Mesothelial cell of epicardium (in vitro differentiated cells): ENCODE measurements at regions not wholly inside any gene's neighbourhood (a gene's known extent, or its start where the extent isn't known, plus 50 kb on each side); places are given as distances from the start of the nearest gene placed in this dataset.

Experiments
- DNase-seq, 2 experiments: peaks; one replicate each; pipeline ENCODE4 v3.0.0; 2021; ENCODE audit warnings: low spot score in 2 of 2; ENCODE audit not compliant: unreplicated experiment in 2 of 2
- H3K27ac Mint-ChIP-seq: 2 replicates; pipeline ENCODE4 v1.8.0; 2021; ENCODE audit warnings: mixed read lengths
- H3K27me3 Mint-ChIP-seq: 2 replicates; pipeline ENCODE4 v1.8.0; 2021; ENCODE audit warnings: low read depth, mixed read lengths
- H3K36me3 Mint-ChIP-seq: 2 replicates; pipeline ENCODE4 v1.8.0; 2021; ENCODE audit warnings: mixed read lengths
- H3K4me1 Mint-ChIP-seq: 2 replicates; pipeline ENCODE4 v1.8.0; 2021; ENCODE audit warnings: mixed read lengths
- H3K4me3 Mint-ChIP-seq: 2 replicates; pipeline ENCODE4 v1.8.0; 2021; ENCODE audit warnings: mild to moderate bottlenecking, moderate library complexity, mixed read lengths
- H3K9me3 Mint-ChIP-seq: 2 replicates; pipeline ENCODE4 v1.8.0; 2021; ENCODE audit warnings: mixed read lengths
- CTCF ChIP-seq: fragments of 200-600 bp; sonication (generic); IDR thresholded peaks from one replicate; pipeline ENCODE4 v1.5.0; 2021; ENCODE audit warnings: antibody characterized with exemption; ENCODE audit not compliant: unreplicated experiment

GRCh38 chr15:72888211-72888610 lies 104.7 kb upstream of the ADPGK start:
- no peak for TF ChIP-seq CTCF
- peaks cover 41% of the 10 kb centered on the region for H3K27me3 Mint-ChIP-seq
- no peaks in the 10 kb centered on the region for H3K4me1 Mint-ChIP-seq
- H3K36me3 Mint-ChIP-seq = no peaks in the 10 kb centered on the region
- no peak overlapping the region for H3K4me3 Mint-ChIP-seq
- H3K27ac Mint-ChIP-seq = no peak overlapping the region
- H3K9me3 Mint-ChIP-seq = peaks cover 14% of the 10 kb centered on the region
- no peak for DNase-seq

GRCh38 chr15:72887376-72887775 lies 103.8 kb upstream of the ADPGK start:
- no peak for TF ChIP-seq CTCF
- H3K4me1 Mint-ChIP-seq = no peaks in the 10 kb centered on the region
- DNase-seq = no peak
- H3K9me3 Mint-ChIP-seq = peaks cover 21% of the 10 kb centered on the region
- H3K27me3 Mint-ChIP-seq = peaks cover 37% of the 10 kb centered on the region
- H3K27ac Mint-ChIP-seq = no peak overlapping the region
- no peak overlapping the region for H3K4me3 Mint-ChIP-seq
- peaks cover under 1% of the 10 kb centered on the region for H3K36me3 Mint-ChIP-seq

- Mint-ChIP-seq H3K36me3 (peaks cover 4% of the 10 kb centered on the region), H3K9me3 (peaks cover 36% of the 10 kb centered on the region), H3K27me3 (peaks cover 30% of the 10 kb centered on the region), H3K4me3 (no peak overlapping the region), H3K27ac (no peak overlapping the region), H3K4me1 (no peaks in the 10 kb centered on the region)
- TF ChIP-seq CTCF = no peak
- no peak for DNase-seq
These were observed 100.8 kb upstream of the ADPGK start for GRCh38 chr15:72884311-72884710.

DNA sequence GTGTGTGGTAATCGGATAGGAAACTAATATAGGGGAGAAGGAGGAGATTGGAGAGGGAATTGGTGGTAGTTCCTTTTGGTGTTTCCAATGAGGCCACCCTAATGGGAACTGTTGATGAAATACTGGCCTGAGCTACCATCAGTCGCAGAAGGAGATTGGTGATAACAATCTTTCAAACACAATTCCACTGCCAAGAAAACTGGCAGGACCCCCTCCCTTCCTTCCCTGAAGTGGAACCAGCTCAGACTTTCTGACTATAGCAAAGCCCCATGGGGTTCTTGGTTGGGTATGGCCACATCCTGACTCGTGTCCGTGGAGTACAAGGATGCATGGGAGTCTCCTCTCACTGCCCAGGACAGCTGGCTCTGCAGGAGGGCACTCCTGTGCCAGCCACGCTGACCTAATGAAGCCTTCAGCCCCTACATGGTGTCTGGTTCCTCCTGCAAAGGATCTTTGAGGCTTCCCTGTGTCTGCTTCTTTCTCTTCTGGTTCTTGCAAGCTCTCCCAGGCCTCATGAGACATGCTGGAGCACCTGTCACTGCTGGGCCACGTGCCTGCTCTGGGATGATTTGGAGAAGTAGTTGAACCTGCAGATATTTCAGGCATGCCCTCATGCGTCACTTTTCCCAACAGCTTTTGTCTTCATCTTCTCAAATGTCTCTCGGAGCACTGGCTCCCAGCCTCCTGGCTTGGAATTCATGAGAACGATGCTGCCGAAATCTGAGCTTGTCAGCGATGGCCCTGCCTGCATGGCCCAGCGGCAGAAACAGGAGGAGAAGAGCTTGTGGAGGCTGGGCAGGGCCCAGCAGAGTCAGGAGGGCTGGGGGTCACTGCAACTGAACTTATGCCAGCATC lies 90.0 kb upstream of the ADPGK start:
- H3K4me1 Mint-ChIP-seq = no peaks in the 10 kb centered on the region
- no peak overlapping the region for H3K4me3 Mint-ChIP-seq
- H3K27ac Mint-ChIP-seq = no peak overlapping the region
- peaks cover 35% of the 10 kb centered on the region for H3K27me3 Mint-ChIP-seq
- no peak for DNase-seq
- TF ChIP-seq CTCF = no peak
- no peaks in the 10 kb centered on the region for H3K36me3 Mint-ChIP-seq
- peaks cover 13% of the 10 kb centered on the region for H3K9me3 Mint-ChIP-seq

GRCh38 chr15:72872066-72872845 lies 88.7 kb upstream of the ADPGK start:
- H3K27ac Mint-ChIP-seq = no peak overlapping the region
- peaks cover 13% of the 10 kb centered on the region for H3K9me3 Mint-ChIP-seq
- no peaks in the 10 kb centered on the region for H3K4me1 Mint-ChIP-seq
- no peaks in the 10 kb centered on the region for H3K36me3 Mint-ChIP-seq
- peaks cover 37% of the 10 kb centered on the region for H3K27me3 Mint-ChIP-seq
- no peak overlapping the region for H3K4me3 Mint-ChIP-seq
- DNase-seq = no peak
- no peak for TF ChIP-seq CTCF
